OCI-LY1 (cell line): ENCODE measurements at regions not wholly inside any gene's neighbourhood (a gene's known extent, or its start where the extent isn't known, plus 50 kb on each side); places are given as distances from the start of the nearest gene placed in this dataset.

Experiments
- H2AFZ ChIP-seq: fragments of 200-600 bp; sonication (generic), shearing (Covaris generic); 2 replicates; pipeline ENCODE4 v1.6.0; 2014; ENCODE audit warnings: antibody characterized with exemption, mild to moderate bottlenecking, low read length
- H3F3A ChIP-seq: fragments of 200-600 bp; sonication (generic), shearing (Covaris generic); 2 replicates; pipeline ENCODE4 v1.6.0; 2014; ENCODE audit warnings: mild to moderate bottlenecking, antibody characterized with exemption, low read length, moderate library complexity; ENCODE audit not compliant: insufficient read depth
- H3K27ac ChIP-seq: fragments of 200-600 bp; sonication (generic); 2 replicates; pipeline ENCODE4 v1.5.1; 2014; ENCODE audit warnings: low read length, mixed run types, mild to moderate bottlenecking, low read depth; ENCODE audit not compliant: poor library complexity, severe bottlenecking
- H3K27me3 ChIP-seq: fragments of 200-600 bp; sonication (generic); 2 replicates; pipeline ENCODE4 v1.6.0; 2014; ENCODE audit warnings: antibody characterized with exemption, mild to moderate bottlenecking, low read length, moderate library complexity; ENCODE audit not compliant: insufficient read depth
- H3K36me3 ChIP-seq: fragments of 200-600 bp; sonication (generic); 2 replicates; pipeline ENCODE4 v1.6.1; 2014; ENCODE audit warnings: mild to moderate bottlenecking, antibody characterized with exemption, low read length, moderate library complexity, mixed read lengths; ENCODE audit not compliant: insufficient read depth
- H3K4me1 ChIP-seq: fragments of 200-600 bp; sonication (generic); 2 replicates; pipeline ENCODE4 v1.5.1; 2014; ENCODE audit warnings: mild to moderate bottlenecking, low read length, moderate library complexity; ENCODE audit not compliant: insufficient read depth, severe bottlenecking
- H3K4me2 ChIP-seq: fragments of 200-600 bp; sonication (generic), shearing (Covaris generic); 2 replicates; pipeline ENCODE4 v1.6.1; 2014; ENCODE audit warnings: low read length
- H3K4me3 ChIP-seq: fragments of 200-600 bp; sonication (generic); 2 replicates; pipeline ENCODE4 v1.5.1; 2014; ENCODE audit warnings: low read length, low read depth, mild to moderate bottlenecking, mixed read lengths; ENCODE audit not compliant: poor library complexity, severe bottlenecking
- H3K79me2 ChIP-seq: fragments of 200-600 bp; shearing (Covaris generic); 2 replicates; pipeline ENCODE4 v1.6.1; 2016; ENCODE audit warnings: mixed run types, low read length, mixed read lengths; ENCODE audit not compliant: insufficient read depth
- H3K9ac ChIP-seq: fragments of 200-600 bp; sonication (generic), shearing (Covaris generic); 2 replicates; pipeline ENCODE4 v1.6.1; 2014; ENCODE audit warnings: mild to moderate bottlenecking, low read length, mixed read lengths
- H3K9me2 ChIP-seq: fragments of 200-600 bp; sonication (generic), shearing (Covaris generic); 2 replicates; pipeline ENCODE4 v1.6.1; 2014; ENCODE audit warnings: low read depth, mild to moderate bottlenecking, low read length, mixed read lengths
- H3K9me3 ChIP-seq: fragments of 200-600 bp; shearing (Covaris generic); 2 replicates; pipeline ENCODE4 v1.6.1; 2014; ENCODE audit warnings: low read length, mixed read lengths
- H4K20me1 ChIP-seq: fragments of 200-600 bp; sonication (generic), shearing (Covaris generic); 2 replicates; pipeline ENCODE4 v1.6.0; 2016; ENCODE audit warnings: mild to moderate bottlenecking, low read length; ENCODE audit not compliant: insufficient read depth
- CTCF ChIP-seq: fragments of 200-600 bp; sonication (generic), shearing (Covaris generic); IDR thresholded peaks from 2 replicates; pipeline ENCODE4 v1.5.1; 2017; ENCODE audit warnings: mild to moderate bottlenecking, antibody characterized with exemption, low read length, moderate library complexity, mixed read lengths
- EZH2 ChIP-seq: fragments of 200-600 bp; sonication (generic), shearing (Covaris generic); IDR thresholded peaks from 2 replicates; pipeline ENCODE4 v1.8.0; 2017; ENCODE audit warnings: borderline replicate concordance, mixed run types, mild to moderate bottlenecking, antibody characterized with exemption, low read length, moderate library complexity, mixed read lengths

- Histone ChIP-seq H3K4me2 (no peak overlapping the region), H3K27ac (no peak overlapping the region), H3K4me3 (no peak overlapping the region), H3K9me2 (no peaks in the 10 kb centered on the region), H3K79me2 (no peaks in the 10 kb centered on the region), H2AFZ (no peak overlapping the region), H3K4me1 (no peaks in the 10 kb centered on the region), H3K9ac (no peak overlapping the region), H3F3A (no peaks in the 10 kb centered on the region), H4K20me1 (no peaks in the 10 kb centered on the region), H3K27me3 (no peaks in the 10 kb centered on the region), H3K36me3 (no peaks in the 10 kb centered on the region), H3K9me3 (no peaks in the 10 kb centered on the region)
- TF ChIP-seq EZH2 (no peak), CTCF (no peak)
These were observed 207.3 kb upstream of the VEGFC start for GRCh38 chr4:176999935-177000543.

- Histone ChIP-seq H3F3A (no peaks in the 10 kb centered on the region), H3K4me2 (no peak overlapping the region), H3K36me3 (no peaks in the 10 kb centered on the region), H3K27me3 (no peaks in the 10 kb centered on the region), H4K20me1 (no peaks in the 10 kb centered on the region), H3K27ac (no peak overlapping the region), H3K9me2 (no peaks in the 10 kb centered on the region), H3K9me3 (no peaks in the 10 kb centered on the region), H3K4me3 (no peak overlapping the region), H2AFZ (no peak overlapping the region), H3K9ac (no peak overlapping the region), H3K79me2 (no peaks in the 10 kb centered on the region), H3K4me1 (no peaks in the 10 kb centered on the region)
- TF ChIP-seq EZH2 (no peak), CTCF (no peak)
These were observed 208.8 kb upstream of the VEGFC start for GRCh38 chr4:177001271-177002175.

GRCh38 chr4:177005674-177006230 lies 213.0 kb upstream of the VEGFC start:
- TF ChIP-seq EZH2: no peak
- no peak for TF ChIP-seq CTCF
- Histone ChIP-seq H3K4me1 (no peaks in the 10 kb centered on the region), H3F3A (no peaks in the 10 kb centered on the region), H3K79me2 (no peaks in the 10 kb centered on the region), H3K9me3 (no peaks in the 10 kb centered on the region), H3K9ac (no peak overlapping the region), H2AFZ (no peak overlapping the region), H3K27ac (no peak overlapping the region), H3K4me2 (no peak overlapping the region), H3K27me3 (no peaks in the 10 kb centered on the region), H3K36me3 (no peaks in the 10 kb centered on the region), H3K9me2 (no peaks in the 10 kb centered on the region), H3K4me3 (no peak overlapping the region), H4K20me1 (no peaks in the 10 kb centered on the region)
